Choroid plexus epithelial cell (primary cell): ENCODE measurements at regions not wholly inside any gene's neighbourhood (a gene's known extent, or its start where the extent isn't known, plus 50 kb on each side); places are given as distances from the start of the nearest gene placed in this dataset.

Experiments used
- DNase-seq: peaks from one replicate; pipeline ENCODE4 v3.0.0-alpha.2; 2010; ENCODE audit warnings: low read depth
- H3K4me3 ChIP-seq: 2 replicates; pipeline ENCODE4 v1.5.1; 2011; ENCODE audit warnings: low read depth, mild to moderate bottlenecking, control low read depth, low read length, moderate library complexity
- TF ChIP-seq, protein P1 (sequence below): conservative IDR thresholded peaks from 2 replicates; pipeline ENCODE4 v1.5.1; 2011; ENCODE audit warnings: low read depth, mild to moderate bottlenecking, control low read depth, inconsistent platforms, low read length, moderate library complexity

DNA sequence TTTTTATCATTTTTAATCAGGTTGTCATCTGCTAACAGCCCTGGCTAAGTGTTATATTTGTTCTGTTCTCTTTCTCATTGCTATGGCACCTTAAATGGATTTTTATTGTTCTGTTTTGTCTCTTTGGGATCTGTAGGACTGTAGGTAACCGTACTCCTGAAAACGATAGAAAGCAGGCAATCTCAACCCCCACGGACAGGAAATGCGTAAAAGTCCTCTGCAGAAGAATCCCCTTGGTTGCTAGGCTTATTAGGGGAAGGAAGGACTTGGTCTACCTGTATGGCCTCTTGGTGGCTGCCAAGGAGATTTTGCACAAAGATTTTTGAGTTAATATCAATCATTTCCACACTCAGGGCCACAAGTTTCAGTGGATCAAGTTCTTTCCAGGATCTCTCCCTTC lies 571.9 kb upstream of the ZNF385D start:
- DNase-seq: no peak
- TF ChIP-seq, protein P1, sequence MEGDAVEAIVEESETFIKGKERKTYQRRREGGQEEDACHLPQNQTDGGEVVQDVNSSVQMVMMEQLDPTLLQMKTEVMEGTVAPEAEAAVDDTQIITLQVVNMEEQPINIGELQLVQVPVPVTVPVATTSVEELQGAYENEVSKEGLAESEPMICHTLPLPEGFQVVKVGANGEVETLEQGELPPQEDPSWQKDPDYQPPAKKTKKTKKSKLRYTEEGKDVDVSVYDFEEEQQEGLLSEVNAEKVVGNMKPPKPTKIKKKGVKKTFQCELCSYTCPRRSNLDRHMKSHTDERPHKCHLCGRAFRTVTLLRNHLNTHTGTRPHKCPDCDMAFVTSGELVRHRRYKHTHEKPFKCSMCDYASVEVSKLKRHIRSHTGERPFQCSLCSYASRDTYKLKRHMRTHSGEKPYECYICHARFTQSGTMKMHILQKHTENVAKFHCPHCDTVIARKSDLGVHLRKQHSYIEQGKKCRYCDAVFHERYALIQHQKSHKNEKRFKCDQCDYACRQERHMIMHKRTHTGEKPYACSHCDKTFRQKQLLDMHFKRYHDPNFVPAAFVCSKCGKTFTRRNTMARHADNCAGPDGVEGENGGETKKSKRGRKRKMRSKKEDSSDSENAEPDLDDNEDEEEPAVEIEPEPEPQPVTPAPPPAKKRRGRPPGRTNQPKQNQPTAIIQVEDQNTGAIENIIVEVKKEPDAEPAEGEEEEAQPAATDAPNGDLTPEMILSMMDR: no peak
- H3K4me3 ChIP-seq: no peak overlapping the region

DNA sequence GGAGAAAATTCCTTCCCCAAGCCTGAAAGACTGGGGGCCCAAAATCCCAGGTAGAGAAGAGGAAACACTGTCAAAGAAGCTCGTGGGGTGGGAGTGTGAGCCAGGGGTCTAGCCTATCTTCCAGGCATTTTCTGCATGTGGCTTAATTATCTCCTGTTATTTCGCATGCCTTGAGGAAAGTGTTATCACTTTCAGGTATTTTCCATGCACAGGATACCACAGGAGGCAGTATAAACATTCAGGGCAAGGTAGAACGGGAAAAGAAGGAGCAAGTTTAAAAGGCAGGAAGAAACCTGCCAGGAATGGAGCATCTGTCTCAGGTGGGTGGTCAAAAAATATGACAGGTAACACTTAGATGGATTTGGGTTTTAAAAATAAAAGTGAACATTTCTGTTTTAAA lies 575.3 kb upstream of the ZNF385D start:
- no peak overlapping the region for H3K4me3 ChIP-seq
- no peak for DNase-seq
- TF ChIP-seq, protein P1: no peak

DNA sequence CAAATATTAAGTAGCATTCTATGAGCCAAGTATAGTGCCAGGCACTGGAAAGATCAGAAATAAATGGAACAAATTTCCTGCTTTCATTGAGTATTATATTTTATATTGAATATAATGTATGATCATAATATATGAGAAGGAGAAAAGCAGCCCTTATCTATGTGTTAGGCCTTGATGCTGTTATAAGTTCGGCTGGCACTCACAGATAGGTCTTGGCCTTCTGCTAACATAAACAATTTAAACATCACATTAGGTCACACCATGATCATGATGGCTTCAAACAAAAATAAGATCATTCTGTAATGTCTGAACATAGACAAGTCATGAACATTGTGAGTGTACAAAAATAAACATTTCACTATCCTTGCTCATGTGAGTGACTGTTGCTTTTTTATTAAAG lies 584.0 kb upstream of the ZNF385D start:
- TF ChIP-seq, protein P1: no peak
- no peak overlapping the region for H3K4me3 ChIP-seq

DNA sequence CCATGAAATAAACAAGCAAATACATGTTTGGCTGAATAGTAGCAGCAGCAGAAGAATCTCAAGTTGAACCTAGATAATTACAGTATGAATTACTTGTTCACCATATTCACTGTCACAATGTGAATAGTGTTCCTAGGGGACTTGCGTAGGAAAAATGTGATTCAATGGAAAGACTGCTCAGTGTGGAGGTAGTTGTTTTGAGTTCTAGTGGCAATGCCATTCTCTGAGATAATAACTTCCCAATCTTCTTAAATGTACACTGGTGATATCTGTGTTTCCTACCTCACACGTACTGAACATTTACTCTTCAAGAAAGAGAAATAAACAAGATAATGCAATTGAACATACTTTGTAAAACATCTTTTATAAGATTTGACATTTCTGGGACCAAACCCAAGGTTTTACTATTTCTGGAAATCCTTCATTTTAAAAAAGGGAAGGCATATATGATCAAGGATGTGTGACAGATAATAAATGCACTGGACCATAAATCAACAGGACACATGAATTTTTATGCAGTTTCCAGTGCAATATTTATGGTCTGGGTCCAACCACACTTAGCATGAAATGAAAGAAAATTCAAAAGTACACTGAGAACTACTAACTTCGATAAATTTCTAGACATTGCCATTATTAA lies 598.3 kb upstream of the ZNF385D start:
- no peak overlapping the region for H3K4me3 ChIP-seq
- TF ChIP-seq, protein P1: no peak
- no peak for DNase-seq

More for the DNA sequence above, 584.0 kb upstream of the ZNF385D start:
- peak; percentile 7 for DNase-seq

DNA sequence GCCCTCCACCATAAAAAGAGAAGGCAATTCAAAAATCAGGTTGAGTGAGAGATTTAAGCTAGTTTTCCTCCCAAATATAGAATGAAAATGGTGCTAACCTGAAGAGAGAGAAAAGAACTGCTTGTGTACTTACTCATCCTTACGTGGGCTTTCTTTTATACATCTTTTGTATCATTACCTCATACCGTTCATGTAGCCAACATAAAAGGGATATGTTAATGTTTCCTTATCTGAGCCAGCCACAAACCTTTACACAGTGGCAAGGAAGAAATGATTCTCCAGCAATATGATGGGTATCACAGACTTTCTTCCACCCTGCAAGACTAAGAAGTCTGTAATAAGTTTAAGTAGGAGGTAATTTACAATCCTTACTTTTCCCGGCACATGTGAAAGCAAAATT lies 600.8 kb upstream of the ZNF385D start:
- TF ChIP-seq, protein P1: no peak
- no peak for DNase-seq
- no peak overlapping the region for H3K4me3 ChIP-seq

DNA sequence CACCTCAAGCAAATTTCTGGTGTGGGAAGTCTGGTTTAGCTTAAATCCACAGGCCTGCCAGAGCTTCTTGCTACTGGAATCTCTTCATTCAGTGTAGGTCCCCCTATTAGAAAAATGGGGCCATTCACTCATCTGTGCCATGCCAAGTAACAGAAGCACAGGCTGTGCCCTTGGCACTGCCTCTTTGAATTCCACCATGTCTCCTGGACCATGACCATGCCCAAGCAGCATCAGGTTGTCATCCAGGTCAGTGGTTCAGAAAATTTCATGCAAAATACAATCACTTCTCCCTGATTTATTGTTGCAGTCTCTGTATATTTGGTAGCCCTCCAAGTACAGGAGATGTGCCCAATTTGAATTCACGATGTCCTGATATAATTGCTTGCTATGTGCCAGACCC lies 602.1 kb upstream of the ZNF385D start:
- no peak overlapping the region for H3K4me3 ChIP-seq
- DNase-seq: no peak
- TF ChIP-seq, protein P1: no peak

DNA sequence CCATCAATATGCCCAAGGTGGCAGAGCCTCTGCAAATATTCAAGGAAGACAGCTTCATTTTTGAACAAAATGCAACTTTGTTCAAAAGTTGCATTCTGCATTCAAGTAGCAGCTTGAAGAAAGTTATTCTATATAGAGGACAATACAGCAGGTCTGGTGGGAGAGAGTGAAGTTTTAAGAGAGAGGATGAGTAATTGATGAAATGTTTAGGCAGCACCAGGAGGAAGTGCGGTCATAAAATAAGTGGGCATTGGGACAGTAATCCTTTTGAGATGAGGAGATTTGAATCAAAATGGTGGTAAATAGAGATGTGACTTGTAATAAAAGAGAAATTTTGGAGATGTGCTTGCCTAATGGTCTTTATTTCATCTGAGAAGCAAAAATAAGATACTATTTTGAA lies 607.3 kb upstream of the ZNF385D start:
- TF ChIP-seq, protein P1: no peak
- no peak overlapping the region for H3K4me3 ChIP-seq
- no peak for DNase-seq
